Urinary bladder (tissue), 3 donors: ENCODE measurements at regions not wholly inside any gene's neighbourhood (a gene's known extent, or its start where the extent isn't known, plus 50 kb on each side); places are given as distances from the start of the nearest gene placed in this dataset.

Experiments
- DNase-seq: peaks from one replicate; pipeline ENCODE4 v3.0.0-alpha.2; 2015; ENCODE audit errors: extremely low spot score
- H3K27ac ChIP-seq: one replicate; pipeline ENCODE4 v1.5.1; 2013; ENCODE audit warnings: low read depth, mild to moderate bottlenecking, moderate library complexity
- H3K36me3 ChIP-seq: one replicate; pipeline ENCODE4 v1.6.1; 2013; ENCODE audit warnings: mild to moderate bottlenecking, moderate library complexity; ENCODE audit not compliant: insufficient read depth
- H3K4me1 ChIP-seq: one replicate; pipeline ENCODE4 v1.6.1; 2013; ENCODE audit warnings: mild to moderate bottlenecking, moderate library complexity; ENCODE audit not compliant: insufficient read depth
- H3K4me3 ChIP-seq: one replicate; pipeline ENCODE4 v1.5.1; 2013; ENCODE audit warnings: low read depth, low read length
- WGBS: extraction: QIAGEN DNeasy Blood & Tissue Kit; methylation state at CpG from one replicate; pipeline ENCODE4 v1.1.7; 2013; 5-methylcytosine and 5-hydroxymethylcytosine counted together
- donor health status: healthy with polysubstance abuse.
- donor health status: healthy.

GRCh38 chr9:89999534-90000370 lies 394.9 kb downstream of the GADD45G start:
- Histone ChIP-seq H3K4me1 (no peaks in the 10 kb centered on the region), H3K4me3 (peak overlapping the region; percentile 17), H3K27ac (peak overlapping the region; percentile 70), H3K36me3 (no peaks in the 10 kb centered on the region)
- WGBS: 22% methylated on average over 12 of the region's 12 CpGs
- peak; percentile 26 for DNase-seq

DNA sequence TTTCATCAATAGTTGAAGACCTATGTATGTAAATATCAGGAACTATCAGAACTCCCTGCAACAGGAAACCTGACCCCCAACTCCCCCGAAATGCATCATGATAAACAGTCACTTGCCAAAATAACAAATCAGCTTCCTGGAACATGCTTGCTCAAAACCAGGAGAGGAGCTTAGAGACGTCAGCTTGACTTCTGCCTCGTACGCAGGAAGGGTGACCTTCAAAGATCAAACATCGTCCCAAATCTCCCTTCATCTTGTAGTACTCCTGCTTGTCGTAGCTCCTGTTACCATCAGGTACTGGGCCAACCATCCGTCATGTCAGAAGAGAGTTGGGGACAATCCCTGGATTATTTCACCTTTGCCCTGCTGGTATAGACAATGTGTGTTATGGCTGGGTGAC lies 396.1 kb downstream of the GADD45G start:
- H3K4me1 ChIP-seq: no peaks in the 10 kb centered on the region
- DNase-seq: no peak
- H3K4me3 ChIP-seq: no peak overlapping the region
- H3K27ac ChIP-seq: no peak overlapping the region
- no peaks in the 10 kb centered on the region for H3K36me3 ChIP-seq
- 50% methylated on average over 7 of the region's 7 CpGs for WGBS

DNA sequence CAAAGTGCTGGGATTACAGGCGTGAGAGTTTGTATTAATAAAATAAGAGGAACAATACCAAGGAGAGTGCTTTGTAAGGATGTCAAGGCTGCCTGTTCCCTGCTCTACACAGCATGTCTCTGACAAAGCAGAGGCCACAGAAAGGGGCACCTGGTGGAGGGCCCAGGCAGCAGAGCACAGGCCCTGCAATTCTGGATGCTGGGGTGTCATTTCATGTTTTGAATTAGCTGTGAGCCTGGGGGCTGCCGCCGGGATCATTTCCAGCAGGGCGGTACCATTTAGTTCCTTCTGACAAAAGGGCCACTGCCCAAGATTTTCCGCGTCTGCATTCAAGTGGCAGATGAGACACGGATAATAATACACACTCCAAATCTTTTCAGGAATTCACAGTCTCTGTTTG lies 396.9 kb downstream of the GADD45G start:
- no peak for DNase-seq
- Histone ChIP-seq H3K36me3 (no peaks in the 10 kb centered on the region), H3K4me3 (no peak overlapping the region), H3K27ac (no peak overlapping the region), H3K4me1 (no peaks in the 10 kb centered on the region)
- 65% methylated on average over 7 of the region's 7 CpGs for WGBS

GRCh38 chr9:90002397-90003271 lies 397.8 kb downstream of the GADD45G start:
- 41% methylated on average over 9 of the region's 9 CpGs for WGBS

DNA sequence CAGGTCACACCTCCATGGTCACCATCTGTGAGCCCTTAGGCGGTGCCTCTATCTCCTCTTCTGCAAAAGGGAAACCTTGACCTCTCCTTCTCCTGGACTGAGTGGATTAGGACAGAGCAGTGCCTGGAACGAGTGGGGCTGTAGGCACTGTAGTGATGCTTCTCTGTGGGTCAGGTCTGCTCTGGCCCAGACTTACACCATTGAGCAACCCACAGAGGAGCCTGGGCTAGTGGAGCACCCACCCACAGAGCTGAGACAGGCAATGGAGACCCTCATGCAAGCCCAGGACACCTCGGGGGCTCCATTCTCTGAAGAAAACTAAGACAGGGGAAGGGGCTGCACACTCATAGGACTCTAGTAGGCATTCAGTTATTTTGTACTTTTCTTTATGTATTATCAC lies 400.6 kb downstream of the GADD45G start:
- DNase-seq: no peak
- WGBS: 98% methylated on average over 3 of the region's 3 CpGs
- Histone ChIP-seq H3K4me3 (no peak overlapping the region), H3K36me3 (no peaks in the 10 kb centered on the region), H3K4me1 (no peaks in the 10 kb centered on the region), H3K27ac (no peak overlapping the region)

More at GRCh38 chr9:90002397-90003271, 397.8 kb downstream of the GADD45G start:
- H3K27ac ChIP-seq: no peak overlapping the region
- H3K4me1 ChIP-seq: no peaks in the 10 kb centered on the region
- H3K36me3 ChIP-seq: no peaks in the 10 kb centered on the region
- DNase-seq: no peak
- H3K4me3 ChIP-seq: no peak overlapping the region

DNA sequence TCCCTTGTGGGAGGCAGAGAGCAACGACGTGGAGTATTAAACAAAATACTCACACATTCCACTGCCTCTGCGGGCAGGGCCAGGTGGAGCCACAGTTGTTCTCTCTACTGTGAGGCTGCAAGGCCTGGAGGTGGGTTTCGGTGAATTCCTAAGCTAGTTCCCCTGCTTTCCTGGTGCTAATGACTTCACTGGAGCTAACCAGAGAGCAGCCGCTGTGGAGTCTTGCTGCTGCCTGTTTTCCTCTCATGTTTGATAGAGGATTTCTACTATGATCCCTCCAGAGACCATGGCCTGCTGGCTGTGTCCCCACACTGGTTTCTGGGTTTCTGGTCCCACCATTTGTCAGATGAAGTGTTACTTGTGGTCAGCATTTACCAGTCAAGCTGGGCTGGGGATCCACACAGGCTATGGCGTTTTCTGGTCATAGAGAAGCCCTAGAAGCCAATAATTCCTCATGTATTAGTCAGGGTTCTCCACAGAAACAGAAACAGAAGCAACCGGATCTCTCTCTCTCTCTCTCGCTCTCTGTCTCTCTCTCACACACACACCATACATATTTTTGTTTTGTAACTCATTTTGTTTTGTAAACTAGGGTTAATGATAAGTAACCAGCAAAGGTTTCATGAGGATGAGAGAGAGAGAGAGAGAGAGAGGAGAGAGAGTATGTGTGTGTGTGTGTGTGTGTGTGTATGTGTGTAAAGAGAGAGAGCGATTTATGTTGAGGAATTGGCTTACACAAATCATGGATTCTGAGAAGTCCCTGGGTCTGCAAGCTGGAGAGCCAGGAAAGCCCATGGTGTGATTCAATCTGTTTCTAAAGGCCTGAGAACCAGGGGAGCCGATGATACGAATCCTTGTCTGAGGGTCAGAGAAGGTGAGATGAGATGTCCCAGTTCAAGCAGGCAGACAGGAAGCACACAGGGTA lies 403.0 kb downstream of the GADD45G start:
- H3K36me3 ChIP-seq: no peaks in the 10 kb centered on the region
- DNase-seq: no peak
- H3K4me1 ChIP-seq: no peaks in the 10 kb centered on the region
- WGBS: 56% methylated on average over 11 of the region's 11 CpGs
- no peak overlapping the region for H3K4me3 ChIP-seq
- H3K27ac ChIP-seq: no peak overlapping the region

DNA sequence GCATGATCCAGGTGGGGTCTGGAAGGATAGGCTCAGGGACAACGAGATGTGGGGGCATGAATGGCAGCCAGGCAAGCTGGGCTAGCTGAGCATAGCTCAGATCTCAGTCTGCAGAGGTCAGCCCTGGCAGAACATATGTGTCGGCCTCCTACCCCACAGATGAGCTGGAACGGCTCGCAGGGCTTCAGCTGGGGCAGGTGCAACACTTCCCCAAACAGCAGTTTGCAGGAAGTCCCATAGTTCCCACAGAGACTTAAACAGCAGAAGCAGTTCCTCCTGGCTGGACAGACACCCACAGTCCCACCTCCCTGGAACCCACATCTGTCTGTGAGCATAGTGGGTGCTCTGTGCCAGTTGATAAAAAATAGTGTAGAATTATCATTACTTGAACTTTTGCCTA lies 404.6 kb downstream of the GADD45G start:
- H3K4me1 ChIP-seq: no peaks in the 10 kb centered on the region
- no peak overlapping the region for H3K4me3 ChIP-seq
- no peak for DNase-seq
- 85% methylated on average over 4 of the region's 4 CpGs for WGBS
- H3K27ac ChIP-seq: no peak overlapping the region
- no peaks in the 10 kb centered on the region for H3K36me3 ChIP-seq

DNA sequence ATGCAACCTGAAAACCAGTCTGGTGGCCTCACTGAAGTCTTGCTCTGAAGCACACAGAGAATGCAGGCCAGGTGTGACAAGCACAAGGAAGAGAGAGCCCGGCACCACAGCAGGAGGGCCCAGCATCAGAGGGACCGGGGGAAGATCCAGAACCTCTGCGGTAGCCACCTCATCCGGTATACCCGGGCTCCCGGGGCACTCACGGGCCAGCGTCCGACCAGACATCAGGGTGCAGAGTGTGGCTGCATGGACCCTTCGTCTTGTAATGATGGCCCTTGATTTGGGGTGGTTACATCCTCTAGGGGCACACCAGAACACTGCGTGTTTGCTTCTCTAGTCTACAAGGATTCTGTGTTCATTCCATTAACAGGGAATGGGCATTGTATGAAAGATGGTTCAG lies 406.0 kb downstream of the GADD45G start:
- no peaks in the 10 kb centered on the region for H3K36me3 ChIP-seq
- H3K27ac ChIP-seq: no peak overlapping the region
- DNase-seq: no peak
- H3K4me3 ChIP-seq: no peak overlapping the region
- WGBS: 98% methylated on average over 11 of the region's 11 CpGs
- no peaks in the 10 kb centered on the region for H3K4me1 ChIP-seq

DNA sequence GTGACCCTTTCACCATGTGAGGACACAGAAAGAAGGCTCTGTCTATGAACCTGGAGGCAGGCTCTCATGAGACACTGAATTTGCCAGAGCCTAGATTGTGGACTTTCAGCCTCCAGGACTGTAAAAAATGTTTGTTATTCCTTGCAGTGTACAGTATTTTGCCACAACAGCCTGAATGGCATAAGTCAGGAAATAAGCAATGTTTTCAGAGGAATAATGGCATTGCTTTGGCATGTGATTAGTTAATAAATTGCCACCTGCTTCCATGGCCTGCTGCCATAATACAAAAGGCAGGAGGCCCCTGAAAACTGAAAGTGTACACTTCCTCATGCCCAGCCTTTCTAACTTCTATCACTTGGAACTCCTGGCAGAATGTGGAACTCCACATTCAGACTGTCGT lies 408.1 kb downstream of the GADD45G start:
- H3K27ac ChIP-seq: no peak overlapping the region
- WGBS: 63% methylated on average over 1 of the region's 1 CpG
- no peak overlapping the region for H3K4me3 ChIP-seq
- H3K36me3 ChIP-seq: no peaks in the 10 kb centered on the region
- DNase-seq: no peak
- H3K4me1 ChIP-seq: no peaks in the 10 kb centered on the region

DNA sequence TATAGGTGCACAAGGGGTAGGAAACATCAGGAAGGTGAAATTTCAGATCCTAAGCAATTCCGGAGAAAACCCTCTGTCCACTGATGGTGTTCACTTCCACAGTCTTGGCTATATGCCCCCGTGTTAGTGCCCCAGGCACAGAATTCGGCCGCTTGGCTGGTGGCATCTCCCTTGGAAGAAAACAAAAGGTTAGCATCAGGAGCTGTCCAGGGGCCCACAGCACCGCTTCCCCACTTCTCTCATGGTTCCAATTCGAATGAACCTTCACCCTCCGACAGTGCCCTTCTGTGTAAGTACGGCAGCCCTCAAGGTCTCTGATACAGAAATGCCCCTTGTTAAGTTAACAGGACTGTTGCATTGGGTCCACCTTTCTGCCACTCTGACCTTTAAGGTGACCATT lies 409.0 kb downstream of the GADD45G start:
- no peak overlapping the region for H3K4me3 ChIP-seq
- DNase-seq: no peak
- no peaks in the 10 kb centered on the region for H3K4me1 ChIP-seq
- H3K36me3 ChIP-seq: no peaks in the 10 kb centered on the region
- no peak overlapping the region for H3K27ac ChIP-seq
- WGBS: 94% methylated on average over 8 of the region's 8 CpGs

- Histone ChIP-seq H3K27ac (no peak overlapping the region), H3K4me1 (no peaks in the 10 kb centered on the region), H3K36me3 (no peaks in the 10 kb centered on the region), H3K4me3 (no peak overlapping the region)
- DNase-seq: no peak
- WGBS: 90% methylated on average over 9 of the region's 9 CpGs
These were observed 409.6 kb downstream of the GADD45G start for GRCh38 chr9:90014421-90014820.

DNA sequence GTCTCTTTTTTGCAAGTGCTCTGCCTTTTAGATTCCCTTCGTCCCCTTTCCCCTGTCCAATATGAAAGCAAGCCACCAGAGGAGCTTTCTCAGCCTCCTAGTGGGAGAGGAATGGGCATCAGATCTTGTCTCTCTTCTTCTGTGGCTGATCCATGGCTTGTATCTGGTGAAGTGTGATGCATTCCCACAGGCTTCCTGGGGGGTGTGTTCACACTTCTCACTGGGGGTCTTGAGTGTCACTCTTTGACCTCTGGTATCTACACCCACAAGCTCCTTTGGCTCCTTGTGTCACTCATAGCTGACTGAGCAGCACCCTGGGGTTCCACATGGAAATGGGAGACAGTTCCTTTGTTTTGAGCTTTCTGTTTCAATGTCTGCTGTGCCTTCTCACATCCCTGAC lies 411.5 kb downstream of the GADD45G start:
- no peak for DNase-seq
- Histone ChIP-seq H3K4me3 (no peak overlapping the region), H3K27ac (no peak overlapping the region), H3K4me1 (no peaks in the 10 kb centered on the region), H3K36me3 (no peaks in the 10 kb centered on the region)
- WGBS: 82% methylated on average over 1 of the region's 1 CpG

- no peak overlapping the region for H3K27ac ChIP-seq
- H3K4me1 ChIP-seq: no peaks in the 10 kb centered on the region
- 89% methylated on average over 7 of the region's 7 CpGs for WGBS
- H3K4me3 ChIP-seq: no peak overlapping the region
- no peaks in the 10 kb centered on the region for H3K36me3 ChIP-seq
- no peak for DNase-seq
These were observed 412.9 kb downstream of the GADD45G start for GRCh38 chr9:90017679-90018078.
